ENCODE measurements at regions not wholly inside any gene's neighbourhood (a gene's known extent, or its start where the extent isn't known, plus 50 kb on each side); places are given as distances from the start of the nearest gene placed in this dataset.
"Not testable (repeated sequence)": the region's sequence is repeated elsewhere in the genome, so short reads cannot be mapped to it uniquely, and the experiment has no call there.

DNA sequence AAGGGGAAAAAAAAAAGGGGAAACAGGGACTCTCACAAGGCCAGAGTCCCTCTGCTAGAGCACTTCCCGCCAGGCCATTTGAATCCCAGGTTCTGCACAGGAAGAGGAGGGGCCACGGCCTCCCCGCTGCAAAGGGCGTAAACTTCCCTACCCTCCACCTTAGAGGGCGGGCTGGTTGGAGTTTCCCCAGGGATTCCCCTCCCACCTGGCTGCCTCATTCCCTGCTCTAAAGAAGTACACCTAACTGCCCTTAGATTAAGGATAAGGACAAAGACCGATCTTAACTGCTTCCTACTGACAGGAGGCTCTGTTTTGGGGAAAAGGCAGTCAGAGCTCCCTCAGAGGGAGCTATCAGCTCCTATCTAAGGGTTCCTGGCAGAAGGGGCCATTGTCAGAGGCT, 102.0 kb upstream of the ARMC3 start:
- TF ChIP-seq, protein P1, sequence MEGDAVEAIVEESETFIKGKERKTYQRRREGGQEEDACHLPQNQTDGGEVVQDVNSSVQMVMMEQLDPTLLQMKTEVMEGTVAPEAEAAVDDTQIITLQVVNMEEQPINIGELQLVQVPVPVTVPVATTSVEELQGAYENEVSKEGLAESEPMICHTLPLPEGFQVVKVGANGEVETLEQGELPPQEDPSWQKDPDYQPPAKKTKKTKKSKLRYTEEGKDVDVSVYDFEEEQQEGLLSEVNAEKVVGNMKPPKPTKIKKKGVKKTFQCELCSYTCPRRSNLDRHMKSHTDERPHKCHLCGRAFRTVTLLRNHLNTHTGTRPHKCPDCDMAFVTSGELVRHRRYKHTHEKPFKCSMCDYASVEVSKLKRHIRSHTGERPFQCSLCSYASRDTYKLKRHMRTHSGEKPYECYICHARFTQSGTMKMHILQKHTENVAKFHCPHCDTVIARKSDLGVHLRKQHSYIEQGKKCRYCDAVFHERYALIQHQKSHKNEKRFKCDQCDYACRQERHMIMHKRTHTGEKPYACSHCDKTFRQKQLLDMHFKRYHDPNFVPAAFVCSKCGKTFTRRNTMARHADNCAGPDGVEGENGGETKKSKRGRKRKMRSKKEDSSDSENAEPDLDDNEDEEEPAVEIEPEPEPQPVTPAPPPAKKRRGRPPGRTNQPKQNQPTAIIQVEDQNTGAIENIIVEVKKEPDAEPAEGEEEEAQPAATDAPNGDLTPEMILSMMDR (conservative IDR thresholded peaks at IDR 0.05; ENCODE audit: control insufficient read depth, insufficient read depth, low read depth, low read length) = no peak
- H3K4me3 ChIP-seq (ENCODE audit: control insufficient read depth, low read depth, low read length) = no peak overlapping the region
- DNase-seq (ENCODE audit: low read depth) = no peak

DNA sequence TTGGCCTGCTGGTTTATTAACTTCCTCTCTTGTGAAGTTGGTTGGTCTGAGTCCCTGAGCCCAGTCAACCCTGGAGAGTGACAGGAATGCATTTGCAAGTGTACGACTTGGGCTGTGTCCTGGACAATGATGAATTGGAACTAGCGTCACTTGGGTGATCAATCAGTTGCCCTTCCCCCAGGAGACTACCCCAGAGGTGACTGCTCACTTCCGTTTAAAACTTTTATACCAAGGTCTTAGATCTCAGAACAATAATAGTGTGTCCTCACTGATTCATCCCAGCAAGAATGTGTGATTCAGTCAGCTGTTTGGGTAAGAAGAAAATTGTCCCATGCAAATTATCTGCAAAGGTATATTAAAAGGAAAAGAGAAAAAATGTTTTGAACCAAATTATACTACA, 102.9 kb upstream of the ARMC3 start:
- no peak overlapping the region for H3K4me3 ChIP-seq (ENCODE audit: control insufficient read depth, low read depth, low read length)
- TF ChIP-seq, protein P1 (conservative IDR thresholded peaks at IDR 0.05; ENCODE audit: control insufficient read depth, insufficient read depth, low read depth, low read length) = no peak
- peak; percentile 70 for DNase-seq (ENCODE audit: low read depth)

DNA sequence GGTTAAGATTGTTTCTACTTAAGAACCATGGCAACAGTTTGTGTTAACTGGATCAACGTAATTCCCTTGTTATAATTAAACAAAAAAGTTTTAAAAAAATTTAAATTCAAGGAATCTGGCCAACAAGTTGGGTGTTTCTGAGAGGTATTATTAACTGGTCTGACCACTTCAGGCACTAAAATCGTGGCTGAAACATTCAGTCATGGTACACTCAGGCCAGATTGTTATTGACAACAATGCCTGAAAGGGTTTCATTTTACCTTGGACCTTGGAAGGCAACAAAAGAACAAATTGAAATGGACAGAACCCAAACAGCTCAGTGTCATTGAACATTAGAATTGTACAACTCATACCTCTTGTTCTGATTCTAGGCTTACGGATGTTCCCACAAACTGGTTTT, 103.3 kb upstream of the ARMC3 start:
- no peak overlapping the region for H3K4me3 ChIP-seq (ENCODE audit: control insufficient read depth, low read depth, low read length)
- TF ChIP-seq, protein P1 (conservative IDR thresholded peaks at IDR 0.05; ENCODE audit: control insufficient read depth, insufficient read depth, low read depth, low read length) = no peak
- DNase-seq (ENCODE audit: low read depth) = no peak

DNA sequence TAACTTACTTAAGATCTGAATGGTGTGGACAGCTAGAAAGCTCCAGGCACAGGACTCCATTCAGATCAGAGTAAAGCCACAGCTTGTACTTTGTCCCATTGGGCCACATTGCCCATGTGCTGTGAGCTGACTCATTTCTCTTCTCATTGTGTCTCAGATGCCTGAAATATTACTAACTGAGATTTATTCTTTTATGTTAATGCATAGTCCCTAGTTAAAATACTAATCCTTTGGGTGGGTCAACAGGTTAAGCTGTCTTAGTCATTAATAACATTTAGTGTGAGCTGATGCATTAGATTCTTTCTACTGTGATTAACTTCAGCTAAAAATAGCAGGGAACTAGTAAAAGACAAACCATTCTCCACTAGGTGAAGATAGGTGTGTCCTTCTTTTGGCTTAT, 104.7 kb upstream of the ARMC3 start:
- no peak overlapping the region for H3K4me3 ChIP-seq (ENCODE audit: control insufficient read depth, low read depth, low read length)
- TF ChIP-seq, protein P1 (conservative IDR thresholded peaks at IDR 0.05; ENCODE audit: control insufficient read depth, insufficient read depth, low read depth, low read length) = no peak
- DNase-seq (ENCODE audit: low read depth) = peak; percentile 93

DNA sequence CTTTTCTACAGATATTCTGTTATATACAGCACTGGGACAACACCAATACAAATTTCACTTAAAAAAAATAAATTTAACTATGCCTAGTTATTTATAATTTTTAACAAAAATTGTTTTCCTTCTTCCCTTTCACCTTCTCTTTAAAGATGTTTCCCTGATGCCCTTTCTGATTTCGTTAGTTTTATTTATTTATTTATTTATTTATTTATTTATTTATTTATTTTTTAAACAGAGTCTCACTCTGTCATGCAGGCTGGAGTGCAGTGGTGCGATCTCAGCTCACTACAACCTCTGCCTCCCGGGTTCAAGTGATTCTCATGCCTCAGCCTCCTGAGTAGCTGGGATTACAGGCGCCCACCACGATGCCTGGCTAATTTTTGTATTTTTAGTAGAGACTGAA, 105.9 kb upstream of the ARMC3 start:
- DNase-seq (ENCODE audit: low read depth) = not testable (repeated sequence)

DNA sequence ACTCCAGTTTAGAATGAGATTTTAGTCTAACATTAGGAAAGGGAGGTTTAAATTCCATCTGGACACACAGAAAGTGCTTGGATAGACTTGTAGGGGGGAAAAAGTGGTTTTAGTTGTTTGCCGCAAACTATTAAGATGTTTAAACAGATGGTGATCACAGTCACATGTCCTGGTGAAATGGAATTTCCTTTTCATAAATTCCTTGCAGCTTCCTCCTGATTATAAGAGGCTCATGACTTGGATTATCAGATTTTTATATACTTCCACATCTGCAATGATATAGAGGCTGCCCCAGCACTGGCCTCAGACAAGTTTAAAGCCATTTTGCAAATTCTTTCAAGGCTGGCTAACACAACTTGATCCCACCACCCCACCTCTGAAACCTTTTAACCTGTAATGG, 106.4 kb upstream of the ARMC3 start:
- peak; percentile 50 for DNase-seq (ENCODE audit: low read depth)
- no peak overlapping the region for H3K4me3 ChIP-seq (ENCODE audit: control insufficient read depth, low read depth, low read length)
- TF ChIP-seq, protein P1 (conservative IDR thresholded peaks at IDR 0.05; ENCODE audit: control insufficient read depth, insufficient read depth, low read depth, low read length) = no peak

More for the DNA sequence above, 105.9 kb upstream of the ARMC3 start:
- H3K4me3 ChIP-seq (ENCODE audit: control insufficient read depth, low read depth, low read length) = not testable (repeated sequence)

DNA sequence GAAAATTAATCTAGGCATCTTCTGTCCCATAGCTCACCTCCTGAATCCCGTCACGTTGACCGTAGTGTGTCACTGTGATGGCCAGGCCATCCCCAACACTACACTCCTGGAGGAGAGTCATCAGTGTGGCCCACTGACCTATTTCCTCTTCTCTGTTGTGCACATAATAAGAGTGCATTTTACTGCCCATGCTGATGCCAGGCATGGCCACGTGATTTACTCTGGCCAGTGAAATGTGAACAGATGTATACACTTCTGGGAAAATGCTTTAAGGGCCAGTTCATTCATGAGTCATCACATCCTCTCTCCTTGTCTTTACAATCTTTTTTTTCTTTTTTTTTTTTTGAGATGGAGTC, 101.9 kb upstream of the PIP4K2A start:
- TF ChIP-seq, protein P1 (conservative IDR thresholded peaks at IDR 0.05; ENCODE audit: control insufficient read depth, insufficient read depth, low read depth, low read length) = no peak
- no peak overlapping the region for H3K4me3 ChIP-seq (ENCODE audit: control insufficient read depth, low read depth, low read length)
- DNase-seq (ENCODE audit: low read depth) = peak; percentile 95

All from fibroblast of mammary gland (primary cell).